22Rv1 (cell line): ENCODE measurements at regions not wholly inside any gene's neighbourhood (a gene's known extent, or its start where the extent isn't known, plus 50 kb on each side); places are given as distances from the start of the nearest gene placed in this dataset.

ENCODE experiments used
- ZFX ChIP-seq: fragments of 450-650 bp; IDR thresholded peaks from 2 replicates; pipeline ENCODE4 v1.6.1; 2017; ENCODE audit warnings: antibody characterized with exemption, borderline replicate concordance
- TF ChIP-seq, protein P1 (sequence below): fragments of 450-650 bp; IDR thresholded peaks from 2 replicates; pipeline ENCODE4 v1.5.1; 2017; ENCODE audit warnings: mild to moderate bottlenecking

DNA sequence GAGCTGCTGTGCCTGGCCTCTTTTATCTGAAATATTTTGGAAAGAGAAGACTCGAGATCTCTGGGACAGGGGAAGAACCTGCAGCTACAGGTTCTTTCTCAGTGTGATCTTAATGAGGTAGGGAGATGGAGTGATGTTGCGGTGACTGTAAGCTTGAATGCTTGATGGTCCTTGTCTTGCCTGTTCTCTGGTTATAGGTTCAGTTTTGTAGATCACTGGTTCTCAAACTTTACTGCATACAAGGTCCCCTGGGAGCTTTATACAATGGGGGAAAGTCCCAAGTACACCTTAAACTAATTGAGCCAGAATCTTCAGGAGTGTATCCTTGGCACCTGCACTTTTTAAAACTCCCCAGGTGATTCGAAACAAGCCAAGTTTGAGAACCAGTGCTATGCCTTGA is 136.7 kb upstream of the CXCR4 start:
- TF ChIP-seq, protein P1, sequence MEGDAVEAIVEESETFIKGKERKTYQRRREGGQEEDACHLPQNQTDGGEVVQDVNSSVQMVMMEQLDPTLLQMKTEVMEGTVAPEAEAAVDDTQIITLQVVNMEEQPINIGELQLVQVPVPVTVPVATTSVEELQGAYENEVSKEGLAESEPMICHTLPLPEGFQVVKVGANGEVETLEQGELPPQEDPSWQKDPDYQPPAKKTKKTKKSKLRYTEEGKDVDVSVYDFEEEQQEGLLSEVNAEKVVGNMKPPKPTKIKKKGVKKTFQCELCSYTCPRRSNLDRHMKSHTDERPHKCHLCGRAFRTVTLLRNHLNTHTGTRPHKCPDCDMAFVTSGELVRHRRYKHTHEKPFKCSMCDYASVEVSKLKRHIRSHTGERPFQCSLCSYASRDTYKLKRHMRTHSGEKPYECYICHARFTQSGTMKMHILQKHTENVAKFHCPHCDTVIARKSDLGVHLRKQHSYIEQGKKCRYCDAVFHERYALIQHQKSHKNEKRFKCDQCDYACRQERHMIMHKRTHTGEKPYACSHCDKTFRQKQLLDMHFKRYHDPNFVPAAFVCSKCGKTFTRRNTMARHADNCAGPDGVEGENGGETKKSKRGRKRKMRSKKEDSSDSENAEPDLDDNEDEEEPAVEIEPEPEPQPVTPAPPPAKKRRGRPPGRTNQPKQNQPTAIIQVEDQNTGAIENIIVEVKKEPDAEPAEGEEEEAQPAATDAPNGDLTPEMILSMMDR = no peak
- TF ChIP-seq ZFX = no peak
